Mucosa of rectum (tissue), 2 donors: ENCODE measurements at regions not wholly inside any gene's neighbourhood (a gene's known extent, or its start where the extent isn't known, plus 50 kb on each side); places are given as distances from the start of the nearest gene placed in this dataset.
A peak's percentile ranks its signal among the peaks of the same experiment; 100 is the strongest.

Experiments used
- H3K27ac ChIP-seq, 2 donors: one replicate each; pipeline ENCODE4 v1.7.0; 2013; ENCODE audit warnings: inconsistent platforms in 2 of 2, low read depth in 2 of 2, low read length in 2 of 2
- H3K27me3 ChIP-seq, 2 donors: one replicate each; pipeline ENCODE4 v1.7.0; 2013; ENCODE audit warnings: low read length in 2 of 2; ENCODE audit not compliant: control insufficient read depth in 2 of 2, insufficient read depth in 2 of 2
- H3K36me3 ChIP-seq, 2 donors: one replicate each; pipeline ENCODE4 v1.7.0; 2013; ENCODE audit warnings: low read length in 2 of 2; ENCODE audit not compliant: control insufficient read depth in 2 of 2, insufficient read depth in 2 of 2
- H3K4me1 ChIP-seq, 2 donors: one replicate each; pipeline ENCODE4 v1.7.0; 2013; ENCODE audit warnings: low read length in 2 of 2, mild to moderate bottlenecking in 1 of 2; ENCODE audit not compliant: control insufficient read depth in 2 of 2, insufficient read depth in 2 of 2
- H3K4me3 ChIP-seq, 2 donors: one replicate each; pipeline ENCODE4 v1.7.0; 2013; ENCODE audit warnings: low read length in 2 of 2
- H3K9ac ChIP-seq, 2 donors: one replicate each; pipeline ENCODE4 v1.7.0; 2013; ENCODE audit warnings: low read length in 2 of 2, low read depth in 1 of 2, mild to moderate bottlenecking in 1 of 2
- H3K9me3 ChIP-seq, 2 donors: one replicate each; pipeline ENCODE4 v1.7.0; 2013; ENCODE audit warnings: low read length in 2 of 2; ENCODE audit not compliant: control insufficient read depth in 2 of 2
- donor health status: healthy.
- donor health status: Normal muscosa, but diverticular disease.

GRCh38 chr10:121025731-121026130 is 174.6 kb downstream of the WDR11 start:
- Histone ChIP-seq H3K27me3 (no peaks in the 10 kb centered on the region), H3K36me3 (no peaks in the 10 kb centered on the region), H3K4me1 (no peaks in the 10 kb centered on the region), H3K9me3 (no peaks in the 10 kb centered on the region), H3K9ac (no peak overlapping the region), H3K4me3 (no peak overlapping the region), H3K27ac (no peak overlapping the region)

GRCh38 chr10:121027371-121027770 is 176.2 kb downstream of the WDR11 start:
- no peaks in the 10 kb centered on the region for H3K27me3 ChIP-seq
- H3K27ac ChIP-seq, result no peak overlapping the region
- no peak overlapping the region for H3K9ac ChIP-seq
- H3K4me1 ChIP-seq, result no peaks in the 10 kb centered on the region
- no peaks in the 10 kb centered on the region for H3K36me3 ChIP-seq
- no peaks in the 10 kb centered on the region for H3K9me3 ChIP-seq
- no peak overlapping the region for H3K4me3 ChIP-seq

- H3K27ac ChIP-seq, result peak overlapping the region in 1 of 2 donors; percentile 9
- no peaks in the 10 kb centered on the region for H3K9me3 ChIP-seq
- no peak overlapping the region for H3K4me3 ChIP-seq
These were observed 181.3 kb downstream of the WDR11 start for GRCh38 chr10:121032460-121032859.

GRCh38 chr10:121033366-121033765 is 182.2 kb downstream of the WDR11 start:
- Histone ChIP-seq H3K27ac (no peak overlapping the region), H3K36me3 (no peaks in the 10 kb centered on the region), H3K4me3 (no peak overlapping the region), H3K27me3 (no peaks in the 10 kb centered on the region), H3K9ac (no peak overlapping the region), H3K4me1 (no peaks in the 10 kb centered on the region), H3K9me3 (no peaks in the 10 kb centered on the region)

More at GRCh38 chr10:121032460-121032859, 181.3 kb downstream of the WDR11 start:
- Histone ChIP-seq H3K9ac (no peak overlapping the region), H3K4me1 (no peaks in the 10 kb centered on the region), H3K36me3 (no peaks in the 10 kb centered on the region), H3K27me3 (no peaks in the 10 kb centered on the region)

- Histone ChIP-seq H3K9ac (no peak overlapping the region), H3K36me3 (no peaks in the 10 kb centered on the region), H3K9me3 (no peaks in the 10 kb centered on the region), H3K27ac (no peak overlapping the region), H3K4me1 (no peaks in the 10 kb centered on the region), H3K4me3 (no peak overlapping the region), H3K27me3 (no peaks in the 10 kb centered on the region)
These were observed 185.3 kb downstream of the WDR11 start for GRCh38 chr10:121036431-121036830.

- Histone ChIP-seq H3K27ac (no peak overlapping the region), H3K36me3 (no peaks in the 10 kb centered on the region), H3K4me3 (no peak overlapping the region), H3K9ac (no peak overlapping the region), H3K27me3 (no peaks in the 10 kb centered on the region), H3K9me3 (no peaks in the 10 kb centered on the region), H3K4me1 (no peaks in the 10 kb centered on the region)
These were observed 190.3 kb downstream of the WDR11 start for GRCh38 chr10:121041499-121041898.

- Histone ChIP-seq H3K27ac (no peak overlapping the region), H3K9ac (no peak overlapping the region), H3K4me3 (no peak overlapping the region), H3K9me3 (no peaks in the 10 kb centered on the region), H3K27me3 (no peaks in the 10 kb centered on the region), H3K36me3 (no peaks in the 10 kb centered on the region), H3K4me1 (no peaks in the 10 kb centered on the region)
These were observed 190.7 kb downstream of the WDR11 start for GRCh38 chr10:121041906-121042305.

GRCh38 chr10:121042342-121042741 is 191.2 kb downstream of the WDR11 start:
- H3K4me1 ChIP-seq, result no peaks in the 10 kb centered on the region
- H3K36me3 ChIP-seq, result no peaks in the 10 kb centered on the region
- H3K9ac ChIP-seq, result no peak overlapping the region
- no peaks in the 10 kb centered on the region for H3K9me3 ChIP-seq
- H3K27ac ChIP-seq, result no peak overlapping the region
- no peak overlapping the region for H3K4me3 ChIP-seq
- no peaks in the 10 kb centered on the region for H3K27me3 ChIP-seq

- Histone ChIP-seq H3K4me1 (no peaks in the 10 kb centered on the region), H3K27ac (no peak overlapping the region), H3K36me3 (no peaks in the 10 kb centered on the region), H3K27me3 (no peaks in the 10 kb centered on the region), H3K9ac (no peak overlapping the region), H3K4me3 (no peak overlapping the region), H3K9me3 (no peaks in the 10 kb centered on the region)
These were observed 192.1 kb downstream of the WDR11 start for GRCh38 chr10:121043124-121043849.

- no peak overlapping the region for H3K9ac ChIP-seq
- H3K27ac ChIP-seq, result no peak overlapping the region
- H3K36me3 ChIP-seq, result no peaks in the 10 kb centered on the region
- no peaks in the 10 kb centered on the region for H3K4me1 ChIP-seq
- no peak overlapping the region for H3K4me3 ChIP-seq
- no peaks in the 10 kb centered on the region for H3K27me3 ChIP-seq
- H3K9me3 ChIP-seq, result no peaks in the 10 kb centered on the region
These were observed 197.6 kb downstream of the WDR11 start for GRCh38 chr10:121048749-121049148.
